Pancreas (tissue), 10 donors: ENCODE measurements at regions not wholly inside any gene's neighbourhood (a gene's known extent, or its start where the extent isn't known, plus 50 kb on each side); places are given as distances from the start of the nearest gene placed in this dataset.

Experiments
- ATAC-seq, 4 donors: fragments of 200-7000 bp; cut with Tn5 transposase; one replicate each; pipeline versions ENCODE4 v1.8.0 to v1.9.1; 2020; ENCODE audit warnings: mild to moderate bottlenecking in 4 of 4, moderate library complexity in 4 of 4
- DNase-seq, 6 donors: peaks; one replicate each; pipeline ENCODE4 v3.0.0-alpha.2; 2020
- FAIRE-seq: peaks from 2 replicates; lab custom pipeline; 2012; peaks lifted over from hg19 to GRCh38; lab: Jason Lieb, UNC
- H3K27ac ChIP-seq, 4 donors: fragments of 200-600 bp; sonication (generic); 1 replicate in 3 of 4; 2 replicates in 1 of 4; pipeline versions ENCODE4 v1.5.0 to v1.8.0; 2020
- H3K27me3 ChIP-seq, 4 donors: fragments of 200-600 bp; one replicate each; pipeline ENCODE4 v1.8.0; 2021
- H3K36me3 ChIP-seq, 3 donors: fragments of 200-600 bp; sonication (generic) in 1 of 3; one replicate each; pipeline versions ENCODE4 v1.5.0 to v1.8.0; 2020 to 2021
- H3K4me1 ChIP-seq, 3 donors: fragments of 200-600 bp; one replicate each; pipeline ENCODE4 v1.8.0; 2021
- H3K4me3 ChIP-seq, 4 donors: fragments of 200-600 bp; sonication (generic) in 2 of 4; one replicate each; pipeline versions ENCODE4 v1.5.0 to v1.8.0; 2020 to 2021
- H3K9me3 ChIP-seq, 4 donors: fragments of 200-600 bp; one replicate each; pipeline ENCODE4 v1.8.0; 2021
- CTCF ChIP-seq, 4 donors: fragments of 200-600 bp; sonication (generic) in 3 of 4; IDR thresholded peaks; one replicate each; pipeline versions ENCODE4 v1.5.0 to v1.8.0; 2021; ENCODE audit warnings: antibody characterized with exemption in 4 of 4
- WGBS, 2 donors: extraction: QIAGEN DNeasy Blood & Tissue Kit; methylation state at CpG; one replicate each; pipeline ENCODE4 v1.1.7; 2013; 5-methylcytosine and 5-hydroxymethylcytosine counted together
- intact Hi-C, 3 donors: fragments of 100-400 bp; cut with DNase I; formaldehyde crosslinking; loops; one replicate each; pipeline versions ENCODE4 v1.11.1 to v1.14.2; 2022
- donor health status: healthy with polysubstance abuse.
- donor health status: DM: no; HTN: no; CAD: no; lungs with moderate emphysema.
- donor health status: DM: no; HTN: no; CAD: no.
- donor health status: control.
- donor health status: control.
- donor health status: Bipolar disorder and iron deficiency.
- donor health status: DM: yes; HTN: yes; CAD: no.
- donor health status: DM: no; HTN: no; CAD: no.
- donor health status: DM: no; HTN: no; CAD: no.
- donor health status: DM: yes; HTN: yes; CAD: no.

- TF ChIP-seq CTCF (IDR thresholded peaks at IDR 0.05), result no peak
- DNase-seq (no peak), FAIRE-seq (no peak), ATAC-seq (no peak)
- H3K27ac ChIP-seq, result no peak overlapping the region
- no peak overlapping the region for H3K4me3 ChIP-seq
- H3K36me3 ChIP-seq, result no peaks in the 10 kb centered on the region
- 93 to 94% methylated on average over 3 of the region's 3 CpGs for WGBS, 2 donors
- intact Hi-C loops, result no loop called here
- no peaks in the 10 kb centered on the region for H3K4me1 ChIP-seq
- H3K9me3 ChIP-seq, result no peaks in the 10 kb centered on the region
- H3K27me3 ChIP-seq, result no peaks in the 10 kb centered on the region
Measured at GRCh38 chr2:60172801-60173200, 380.7 kb downstream of the BCL11A start.

- ATAC-seq (no peak), DNase-seq (no peak), FAIRE-seq (no peak)
- no peaks in the 10 kb centered on the region for H3K27me3 ChIP-seq
- no peaks in the 10 kb centered on the region for H3K36me3 ChIP-seq
- no peak overlapping the region for H3K4me3 ChIP-seq
- intact Hi-C loops, result no loop called here
- H3K9me3 ChIP-seq, result no peaks in the 10 kb centered on the region
- 90 to 97% methylated on average over 3 of the region's 3 CpGs for WGBS, 2 donors
- no peaks in the 10 kb centered on the region for H3K4me1 ChIP-seq
- no peak overlapping the region for H3K27ac ChIP-seq
- no peak for TF ChIP-seq CTCF (IDR thresholded peaks at IDR 0.05)
Measured at GRCh38 chr2:60170272-60170671, 383.2 kb downstream of the BCL11A start.

- DNase-seq (no peak), ATAC-seq (no peak), FAIRE-seq (no peak)
- TF ChIP-seq CTCF (IDR thresholded peaks at IDR 0.05), result no peak
- Histone ChIP-seq H3K27ac (no peak overlapping the region), H3K4me3 (no peak overlapping the region), H3K9me3 (no peaks in the 10 kb centered on the region), H3K27me3 (no peaks in the 10 kb centered on the region), H3K4me1 (no peaks in the 10 kb centered on the region), H3K36me3 (no peaks in the 10 kb centered on the region)
- intact Hi-C loops, result no loop called here
- 84 to 85% methylated on average over 3 of the region's 3 CpGs for WGBS, 2 donors
Measured at GRCh38 chr2:60168247-60168646, 385.2 kb downstream of the BCL11A start.

GRCh38 chr2:60167089-60167488 is 386.4 kb downstream of the BCL11A start:
- intact Hi-C loops, result no loop called here
- ATAC-seq (no peak), FAIRE-seq (no peak), DNase-seq (no peak)
- no peak overlapping the region for H3K4me3 ChIP-seq
- no peaks in the 10 kb centered on the region for H3K27me3 ChIP-seq
- no peaks in the 10 kb centered on the region for H3K36me3 ChIP-seq
- TF ChIP-seq CTCF (IDR thresholded peaks at IDR 0.05), result no peak
- no peak overlapping the region for H3K27ac ChIP-seq
- no peaks in the 10 kb centered on the region for H3K4me1 ChIP-seq
- 76% methylated on average over 4 of the region's 4 CpGs for WGBS, 2 donors
- H3K9me3 ChIP-seq, result no peaks in the 10 kb centered on the region

GRCh38 chr2:60163691-60164090 is 389.8 kb downstream of the BCL11A start:
- Histone ChIP-seq H3K9me3 (no peaks in the 10 kb centered on the region), H3K27me3 (no peaks in the 10 kb centered on the region), H3K27ac (no peak overlapping the region), H3K36me3 (no peaks in the 10 kb centered on the region), H3K4me3 (no peak overlapping the region), H3K4me1 (no peaks in the 10 kb centered on the region)
- FAIRE-seq (no peak), DNase-seq (no peak), ATAC-seq (no peak)
- 78 to 88% methylated on average over 7 of the region's 7 CpGs for WGBS, 2 donors
- no peak for TF ChIP-seq CTCF (IDR thresholded peaks at IDR 0.05)
- intact Hi-C loops, result no loop called here
